ENCODE measurements at regions not wholly inside any gene's neighbourhood (a gene's known extent, or its start where the extent isn't known, plus 50 kb on each side); places are given as distances from the start of the nearest gene placed in this dataset.

DNA sequence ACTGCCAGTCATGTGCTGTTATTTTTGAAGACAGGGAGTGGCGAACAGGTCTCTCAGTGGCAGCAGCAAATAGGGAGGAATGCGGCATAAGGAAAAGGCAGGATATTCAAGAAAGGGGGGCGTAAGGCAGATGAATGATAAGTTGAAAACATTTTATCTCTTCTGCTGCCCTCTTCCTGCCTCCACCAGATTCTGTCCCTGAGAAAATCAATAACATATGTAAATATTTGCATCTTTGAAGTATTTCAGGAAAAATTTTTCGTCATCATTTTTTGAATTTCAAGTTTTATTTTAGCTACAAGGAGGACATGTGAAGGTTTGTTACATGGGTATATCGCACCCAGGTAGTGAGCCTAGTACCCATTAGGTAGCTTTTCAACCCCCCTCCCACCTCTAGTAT lies 616.7 kb downstream of the MCTP2 start:
- Histone ChIP-seq H2AFZ (ENCODE audit: low read depth) (no peak overlapping the region), H3K4me3 (ENCODE audit: low read depth in 2 of 2, low read length in 1 of 2) (no peak overlapping the region), H3F3A (replicated peaks; ENCODE audit: insufficient read depth) (no peaks in the 10 kb centered on the region), H3K36me3 (replicated peaks in 1 of 2; ENCODE audit: control insufficient read depth in 1 of 2, insufficient read depth in 2 of 2, low read length in 1 of 2) (no peaks in the 10 kb centered on the region), H3K9me2 (no peaks in the 10 kb centered on the region; the same call in 1 of the 2 replicates), H3K27ac (ENCODE audit: low read depth in 2 of 2, low read length in 1 of 2) (no peak overlapping the region), H3K9ac (no peak overlapping the region), H3K9me3 (no peaks in the 10 kb centered on the region), H3K79me2 (ENCODE audit: insufficient read depth) (no peaks in the 10 kb centered on the region), H4K20me1 (ENCODE audit: insufficient read depth) (no peaks in the 10 kb centered on the region), H3K4me1 (ENCODE audit: control insufficient read depth in 1 of 2, insufficient read depth in 2 of 2, low read depth in 1 of 2, low read length in 1 of 2) (no peaks in the 10 kb centered on the region), H3K4me2 (no peak overlapping the region), H3K27me3 (ENCODE audit: insufficient read depth) (no peaks in the 10 kb centered on the region)
- ChIA-PET CTCF (no interaction called here), POLR2A (no interaction called here)
- 14% methylated on average over 5 of the region's 5 CpGs for WGBS (ENCODE audit: low lambda C conversion rate)
- TF ChIP-seq SMC3 (IDR thresholded peaks at IDR 0.05; ENCODE audit: low read depth, low read length): no peak
- TF ChIP-seq, protein P1, sequence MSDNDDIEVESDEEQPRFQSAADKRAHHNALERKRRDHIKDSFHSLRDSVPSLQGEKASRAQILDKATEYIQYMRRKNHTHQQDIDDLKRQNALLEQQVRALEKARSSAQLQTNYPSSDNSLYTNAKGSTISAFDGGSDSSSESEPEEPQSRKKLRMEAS (IDR thresholded peaks at IDR 0.05; ENCODE audit: low read depth): no peak
- no peak for TF ChIP-seq CHD2 (IDR thresholded peaks at IDR 0.05; ENCODE audit: low read length, partially characterized antibody)
- no peak for TF ChIP-seq RXRA (IDR thresholded peaks at IDR 0.05; ENCODE audit: borderline replicate concordance, low read depth)
- TF ChIP-seq MXI1 (IDR thresholded peaks at IDR 0.05; ENCODE audit: low read depth, low read length): no peak
- TF ChIP-seq, protein P2, sequence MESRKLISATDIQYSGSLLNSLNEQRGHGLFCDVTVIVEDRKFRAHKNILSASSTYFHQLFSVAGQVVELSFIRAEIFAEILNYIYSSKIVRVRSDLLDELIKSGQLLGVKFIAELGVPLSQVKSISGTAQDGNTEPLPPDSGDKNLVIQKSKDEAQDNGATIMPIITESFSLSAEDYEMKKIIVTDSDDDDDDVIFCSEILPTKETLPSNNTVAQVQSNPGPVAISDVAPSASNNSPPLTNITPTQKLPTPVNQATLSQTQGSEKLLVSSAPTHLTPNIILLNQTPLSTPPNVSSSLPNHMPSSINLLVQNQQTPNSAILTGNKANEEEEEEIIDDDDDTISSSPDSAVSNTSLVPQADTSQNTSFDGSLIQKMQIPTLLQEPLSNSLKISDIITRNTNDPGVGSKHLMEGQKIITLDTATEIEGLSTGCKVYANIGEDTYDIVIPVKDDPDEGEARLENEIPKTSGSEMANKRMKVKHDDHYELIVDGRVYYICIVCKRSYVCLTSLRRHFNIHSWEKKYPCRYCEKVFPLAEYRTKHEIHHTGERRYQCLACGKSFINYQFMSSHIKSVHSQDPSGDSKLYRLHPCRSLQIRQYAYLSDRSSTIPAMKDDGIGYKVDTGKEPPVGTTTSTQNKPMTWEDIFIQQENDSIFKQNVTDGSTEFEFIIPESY (IDR thresholded peaks at IDR 0.05; ENCODE audit: borderline replicate concordance, low read depth): no peak
- no peak for TF ChIP-seq TCF12 (IDR thresholded peaks at IDR 0.05)
- TF ChIP-seq, protein P3, sequence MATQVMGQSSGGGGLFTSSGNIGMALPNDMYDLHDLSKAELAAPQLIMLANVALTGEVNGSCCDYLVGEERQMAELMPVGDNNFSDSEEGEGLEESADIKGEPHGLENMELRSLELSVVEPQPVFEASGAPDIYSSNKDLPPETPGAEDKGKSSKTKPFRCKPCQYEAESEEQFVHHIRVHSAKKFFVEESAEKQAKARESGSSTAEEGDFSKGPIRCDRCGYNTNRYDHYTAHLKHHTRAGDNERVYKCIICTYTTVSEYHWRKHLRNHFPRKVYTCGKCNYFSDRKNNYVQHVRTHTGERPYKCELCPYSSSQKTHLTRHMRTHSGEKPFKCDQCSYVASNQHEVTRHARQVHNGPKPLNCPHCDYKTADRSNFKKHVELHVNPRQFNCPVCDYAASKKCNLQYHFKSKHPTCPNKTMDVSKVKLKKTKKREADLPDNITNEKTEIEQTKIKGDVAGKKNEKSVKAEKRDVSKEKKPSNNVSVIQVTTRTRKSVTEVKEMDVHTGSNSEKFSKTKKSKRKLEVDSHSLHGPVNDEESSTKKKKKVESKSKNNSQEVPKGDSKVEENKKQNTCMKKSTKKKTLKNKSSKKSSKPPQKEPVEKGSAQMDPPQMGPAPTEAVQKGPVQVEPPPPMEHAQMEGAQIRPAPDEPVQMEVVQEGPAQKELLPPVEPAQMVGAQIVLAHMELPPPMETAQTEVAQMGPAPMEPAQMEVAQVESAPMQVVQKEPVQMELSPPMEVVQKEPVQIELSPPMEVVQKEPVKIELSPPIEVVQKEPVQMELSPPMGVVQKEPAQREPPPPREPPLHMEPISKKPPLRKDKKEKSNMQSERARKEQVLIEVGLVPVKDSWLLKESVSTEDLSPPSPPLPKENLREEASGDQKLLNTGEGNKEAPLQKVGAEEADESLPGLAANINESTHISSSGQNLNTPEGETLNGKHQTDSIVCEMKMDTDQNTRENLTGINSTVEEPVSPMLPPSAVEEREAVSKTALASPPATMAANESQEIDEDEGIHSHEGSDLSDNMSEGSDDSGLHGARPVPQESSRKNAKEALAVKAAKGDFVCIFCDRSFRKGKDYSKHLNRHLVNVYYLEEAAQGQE (IDR thresholded peaks at IDR 0.05; ENCODE audit: low read depth, low read length): no peak
- no peak for TF ChIP-seq FOSL2 (IDR thresholded peaks at IDR 0.05; ENCODE audit: borderline replicate concordance, low read depth)
- TF ChIP-seq GATA2 (CRISPR knock-in tag; IDR thresholded peaks at IDR 0.05): no peak
- TF ChIP-seq POLR2AphosphoS5 (IDR thresholded peaks at IDR 0.05; ENCODE audit: low read depth, low read length): no peak
- no peak for TF ChIP-seq GABPA (IDR thresholded peaks at IDR 0.05; ENCODE audit: low read depth)
- no peak for TF ChIP-seq RAD21 (IDR thresholded peaks at IDR 0.05; ENCODE audit: low read length)
- no peak for DNase-seq

DNA sequence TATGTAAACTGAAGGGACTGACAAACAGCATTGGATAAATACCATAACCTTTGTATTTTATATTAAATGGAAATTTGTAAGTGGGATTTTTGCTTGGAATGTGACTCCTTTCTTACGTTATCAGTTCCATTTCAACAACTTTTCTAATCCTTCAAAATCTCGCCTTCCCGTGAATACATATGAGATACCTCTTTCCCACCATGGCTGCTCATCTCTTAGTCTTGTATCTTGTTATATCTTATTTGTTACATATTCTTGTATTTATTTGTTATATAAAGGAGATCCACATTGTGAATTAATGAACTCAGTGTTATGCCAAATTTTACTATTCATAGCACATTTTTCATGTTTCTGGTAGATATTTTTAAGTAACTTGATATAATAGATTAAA lies 623.7 kb downstream of the MCTP2 start:
- H3K36me3 ChIP-seq (replicated peaks in 1 of 2; ENCODE audit: control insufficient read depth in 1 of 2, insufficient read depth in 2 of 2, low read length in 1 of 2): no peaks in the 10 kb centered on the region
- no peaks in the 10 kb centered on the region for H4K20me1 ChIP-seq (ENCODE audit: insufficient read depth)
- H3K4me3 ChIP-seq (ENCODE audit: low read depth in 2 of 2, low read length in 1 of 2): no peak overlapping the region
- H3K4me2 ChIP-seq: no peak overlapping the region
- H3K9ac ChIP-seq: no peak overlapping the region
- DNase-seq: no peak
- H2AFZ ChIP-seq (ENCODE audit: low read depth): no peak overlapping the region
- no peaks in the 10 kb centered on the region; the same call in 1 of the 2 replicates for H3K9me3 ChIP-seq
- no peaks in the 10 kb centered on the region for H3K79me2 ChIP-seq (ENCODE audit: insufficient read depth)
- WGBS (ENCODE audit: low lambda C conversion rate): 63% methylated on average over 3 of the region's 3 CpGs
- no peaks in the 10 kb centered on the region for H3F3A ChIP-seq (replicated peaks; ENCODE audit: insufficient read depth)
- ChIA-PET POLR2A (no interaction called here), CTCF (no interaction called here)
- H3K9me2 ChIP-seq: no peaks in the 10 kb centered on the region; the same call in 1 of the 2 replicates
- H3K27ac ChIP-seq (ENCODE audit: low read depth in 2 of 2, low read length in 1 of 2): no peak overlapping the region
- H3K27me3 ChIP-seq (ENCODE audit: insufficient read depth): no peaks in the 10 kb centered on the region
- no peaks in the 10 kb centered on the region for H3K4me1 ChIP-seq (ENCODE audit: control insufficient read depth in 1 of 2, insufficient read depth in 2 of 2, low read depth in 1 of 2, low read length in 1 of 2)
- TF ChIP-seq SMC3 (IDR thresholded peaks at IDR 0.05; ENCODE audit: low read depth, low read length) (no peak), MEF2A (IDR thresholded peaks at IDR 0.05; ENCODE audit: borderline replicate concordance, low read depth) (no peak), MXI1 (IDR thresholded peaks at IDR 0.05; ENCODE audit: low read depth, low read length) (no peak), TCF12 (IDR thresholded peaks at IDR 0.05) (no peak), POLR2AphosphoS5 (IDR thresholded peaks at IDR 0.05; ENCODE audit: low read depth, low read length) (no peak), EZH2phosphoT487 (IDR thresholded peaks at IDR 0.05; ENCODE audit: borderline replicate concordance, low read depth) (no peak), GATA2 (CRISPR knock-in tag; IDR thresholded peaks at IDR 0.05) (no peak), CHD2 (IDR thresholded peaks at IDR 0.05; ENCODE audit: low read length, partially characterized antibody) (no peak), ELF1 (IDR thresholded peaks at IDR 0.05) (no peak), FOSL2 (IDR thresholded peaks at IDR 0.05; ENCODE audit: borderline replicate concordance, low read depth) (no peak), RFX5 (IDR thresholded peaks at IDR 0.05; ENCODE audit: low read length) (no peak)
- TF ChIP-seq, protein P3 (IDR thresholded peaks at IDR 0.05; ENCODE audit: low read depth, low read length): no peak
